NCI-H146 (cell line): ENCODE measurements at regions not wholly inside any gene's neighbourhood (a gene's known extent, or its start where the extent isn't known, plus 50 kb on each side); places are given as distances from the start of the nearest gene placed in this dataset.

Experiments
- DNase-seq: peaks from one replicate; lab custom pipeline; 2025; lab: John Stamatoyannopoulos, UW

DNA sequence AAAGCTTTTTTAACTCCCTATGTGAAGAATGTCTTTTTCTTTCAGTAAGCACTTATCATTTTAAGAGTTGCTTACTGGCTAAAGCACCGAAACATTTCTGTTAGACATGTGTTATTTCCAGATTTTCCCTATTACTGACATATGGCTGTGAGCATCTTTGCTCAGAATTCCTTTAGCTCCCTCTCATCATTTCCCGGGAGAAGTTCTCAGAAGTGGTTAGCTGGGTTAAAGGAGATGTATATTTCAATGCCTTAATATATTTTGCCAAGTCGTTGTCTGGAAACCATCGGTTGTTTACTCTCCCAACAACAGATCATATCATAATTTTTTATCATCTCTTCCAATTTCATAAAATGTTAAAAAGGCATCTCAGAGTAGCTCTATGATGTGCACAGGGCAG, 396.5 kb downstream of the OCA2 start:
- DNase-seq: no peak

DNA sequence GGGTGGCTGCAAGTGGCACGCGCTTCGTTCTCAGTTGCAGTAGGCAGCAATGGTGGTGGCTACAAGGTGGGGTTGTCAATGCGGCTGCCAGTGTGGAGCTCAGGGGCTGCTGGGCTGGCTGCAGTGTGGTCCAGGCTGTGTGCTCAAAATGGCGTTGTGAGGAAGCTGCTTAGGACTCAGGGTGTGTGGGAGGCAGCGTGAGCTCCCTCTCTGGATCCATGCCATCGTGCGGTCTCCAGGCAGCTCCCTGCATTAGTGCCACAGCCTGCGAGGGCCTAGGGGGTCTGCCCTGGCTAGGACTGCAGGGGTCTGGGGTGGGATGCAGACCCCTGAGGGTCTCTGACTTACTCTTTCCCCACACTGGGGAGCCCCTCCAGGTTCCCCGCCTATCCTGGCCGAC, 397.2 kb downstream of the OCA2 start:
- no peak for DNase-seq

DNA sequence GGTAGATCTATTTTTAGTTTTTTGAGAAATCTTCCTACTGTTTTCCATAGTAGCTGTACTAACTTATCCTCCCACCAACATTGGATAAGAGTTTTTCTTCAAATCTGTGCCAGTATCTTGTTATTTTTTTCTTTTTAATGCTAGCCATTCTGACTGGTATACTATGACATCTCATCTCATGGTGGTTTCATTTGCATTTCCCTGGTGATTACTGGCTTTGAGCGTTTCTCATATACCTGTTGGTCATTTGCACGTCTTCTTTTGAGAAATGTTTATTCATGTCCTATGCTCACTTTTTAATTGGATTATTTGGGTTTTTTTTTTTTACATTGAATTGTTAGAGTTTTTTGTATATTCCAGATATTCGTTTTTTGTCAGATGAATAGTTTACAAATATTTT, 398.1 kb downstream of the OCA2 start:
- no peak for DNase-seq

DNA sequence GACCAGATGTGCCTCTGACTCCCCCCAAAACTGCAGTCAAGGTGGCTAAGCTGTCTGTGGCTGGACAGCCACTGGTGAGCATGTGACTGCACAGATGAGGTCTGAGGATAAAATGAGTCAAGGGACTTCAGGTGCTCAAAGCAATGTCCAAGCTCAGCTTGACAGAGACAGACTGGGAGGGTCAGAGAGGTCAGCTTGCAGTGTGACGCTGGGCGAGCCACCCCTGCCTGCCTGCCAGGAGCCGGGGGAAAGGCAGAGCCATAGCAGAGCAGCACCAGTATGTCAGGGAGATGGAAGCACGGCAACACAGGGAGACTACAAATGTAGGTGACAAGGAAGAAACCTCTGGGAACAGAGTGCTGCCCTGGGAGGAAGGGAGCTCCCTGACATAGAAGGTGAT, 399.4 kb downstream of the OCA2 start:
- no peak for DNase-seq

- DNase-seq: no peak
Measured at GRCh38 chr15:27696530-27696929, 402.6 kb downstream of the OCA2 start.

- DNase-seq: no peak
Measured at GRCh38 chr15:27695726-27696125, 403.4 kb downstream of the OCA2 start.

- peak; percentile 73 for DNase-seq
Measured at GRCh38 chr15:27694506-27695087, 404.5 kb downstream of the OCA2 start.

DNA sequence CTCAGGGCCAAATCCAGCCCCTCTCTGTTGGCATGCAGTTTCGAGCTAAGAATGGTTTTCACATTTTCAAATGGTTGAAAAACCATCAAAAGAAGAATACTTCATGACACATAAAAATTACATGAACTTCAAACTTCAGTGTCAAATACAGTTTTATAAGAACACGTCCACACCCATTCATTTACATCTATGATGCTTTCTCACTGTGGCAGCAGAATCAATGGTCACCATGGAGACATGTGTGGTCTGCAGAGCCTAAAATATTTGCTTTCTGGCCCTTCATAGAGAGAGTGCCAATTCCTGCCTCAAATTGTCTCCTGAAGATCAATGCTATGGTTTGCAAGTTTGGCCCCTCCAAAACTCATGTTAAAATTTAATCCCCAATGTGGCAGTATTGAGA, 405.8 kb downstream of the OCA2 start:
- DNase-seq: no peak

GRCh38 chr15:27692438-27692837, 406.7 kb downstream of the OCA2 start:
- DNase-seq: no peak

DNA sequence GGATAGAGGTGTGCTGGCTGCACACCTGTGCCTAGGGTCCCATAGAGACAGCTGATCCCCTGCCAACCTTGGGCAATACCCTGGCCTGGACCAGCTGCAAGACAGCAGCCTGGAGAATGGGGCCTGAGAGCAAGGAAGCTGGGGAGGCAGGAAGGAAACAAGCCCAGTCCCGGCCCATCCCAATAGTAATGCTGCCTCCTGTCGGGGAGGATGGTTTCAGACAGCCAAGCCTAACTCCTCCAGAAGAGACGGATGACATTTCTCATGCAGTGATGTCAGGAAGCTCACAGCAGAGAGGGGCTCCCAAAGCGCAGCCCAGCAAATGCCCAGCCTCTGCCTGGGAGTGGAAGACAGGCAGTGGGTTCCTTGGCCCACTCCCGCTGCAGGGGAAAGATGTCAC, 408.8 kb downstream of the OCA2 start:
- DNase-seq: no peak

DNA sequence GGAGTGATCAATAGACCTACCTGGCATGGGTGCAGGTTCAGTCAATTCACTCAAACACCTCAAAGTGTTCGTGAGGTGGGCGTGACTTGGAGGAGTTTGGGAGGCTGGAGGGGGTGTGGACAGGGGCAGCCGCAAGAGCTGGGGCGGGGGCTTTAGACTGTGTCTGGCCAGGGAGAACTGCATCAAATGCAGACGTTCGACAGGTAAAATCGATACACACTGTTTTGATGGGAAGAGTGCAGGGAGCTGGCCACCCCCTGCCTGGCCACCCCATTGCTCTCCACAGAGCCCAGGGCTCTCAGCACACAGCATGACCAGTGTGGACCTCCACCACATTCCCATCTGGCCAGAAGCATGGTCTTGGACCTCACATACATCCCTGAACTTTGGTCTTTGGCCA, 412.1 kb downstream of the OCA2 start:
- no peak for DNase-seq

DNA sequence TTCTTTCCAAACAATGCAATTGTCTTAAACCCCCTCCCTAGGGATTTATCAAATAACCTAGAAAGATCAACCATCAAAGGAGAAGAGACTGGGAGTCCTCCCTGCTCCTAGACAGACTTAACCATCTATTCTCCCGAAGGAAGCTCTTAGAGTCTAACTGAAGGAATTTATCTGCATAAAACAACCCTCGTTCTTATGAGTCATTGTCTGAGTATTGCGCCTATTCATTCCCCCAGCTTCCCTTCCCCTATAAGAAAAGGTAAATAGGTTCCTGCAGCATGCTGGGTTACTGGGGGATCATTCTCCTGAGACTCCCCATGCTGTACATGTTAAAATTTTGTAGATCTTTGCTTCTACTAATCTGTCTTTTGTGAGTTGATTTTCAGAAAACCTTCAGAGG, 412.7 kb downstream of the OCA2 start:
- no peak for DNase-seq

DNA sequence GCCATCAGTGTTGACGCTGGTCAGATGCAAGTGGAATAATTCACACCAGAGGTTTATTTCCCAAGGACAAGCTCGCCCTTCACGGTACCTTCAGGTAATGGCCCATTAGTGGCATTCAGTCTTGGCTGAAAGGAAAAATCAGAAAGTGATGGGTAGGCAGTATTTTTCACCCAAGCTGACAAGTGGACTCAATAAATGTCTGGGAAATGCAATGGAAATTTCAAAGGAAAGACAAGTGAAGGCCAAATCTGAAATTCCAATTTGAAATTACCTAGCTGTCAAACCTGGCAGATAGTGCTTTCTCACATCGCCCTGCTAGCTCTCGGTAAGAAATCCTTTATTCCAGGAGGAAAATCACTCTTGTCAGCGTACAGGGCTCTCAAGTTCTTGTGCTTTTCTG, 413.5 kb downstream of the OCA2 start:
- DNase-seq: no peak

DNA sequence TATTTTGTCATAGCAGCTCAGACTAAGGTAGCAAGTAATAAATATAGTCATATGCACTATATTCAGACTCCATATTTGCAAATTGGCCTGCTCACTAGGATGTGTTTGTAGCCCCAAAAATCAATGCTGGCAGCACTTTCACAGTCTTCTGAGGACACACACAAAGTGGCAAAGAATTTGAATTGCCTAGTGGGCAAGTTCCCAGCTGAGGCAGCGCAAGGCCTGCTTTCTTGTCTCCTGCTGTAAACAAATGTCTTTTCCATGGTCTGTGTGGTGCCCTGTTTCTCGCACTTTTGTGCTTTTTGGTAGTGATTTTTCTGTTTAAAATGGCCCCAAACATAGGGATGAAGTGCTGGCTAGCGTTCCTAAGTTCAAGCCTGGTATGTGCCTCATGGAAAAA, 416.0 kb downstream of the OCA2 start:
- no peak for DNase-seq

DNA sequence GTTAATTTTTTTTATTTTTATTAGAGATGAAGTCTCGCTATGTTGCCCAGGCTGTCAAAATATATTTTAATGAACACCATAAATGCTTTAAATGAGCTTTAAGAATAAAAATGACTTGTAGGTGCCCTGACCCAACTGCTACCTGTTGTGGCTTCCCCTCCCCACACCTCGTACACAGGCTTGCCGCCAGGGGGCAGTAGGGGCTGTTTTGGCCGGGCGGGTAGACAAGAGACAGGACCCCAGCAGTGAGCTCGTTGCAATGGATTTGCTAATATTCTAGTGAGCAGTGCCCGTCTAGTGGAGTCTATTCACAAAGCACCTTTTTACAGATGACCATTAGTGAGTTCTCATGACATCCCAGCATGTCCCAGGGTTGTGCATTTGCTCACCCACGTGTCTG, 418.1 kb downstream of the OCA2 start:
- no peak for DNase-seq

GRCh38 chr15:27679731-27680471, 419.2 kb downstream of the OCA2 start:
- peak; percentile 93 for DNase-seq

GRCh38 chr15:27679203-27679602, 419.9 kb downstream of the OCA2 start:
- peak; percentile 5 for DNase-seq

DNA sequence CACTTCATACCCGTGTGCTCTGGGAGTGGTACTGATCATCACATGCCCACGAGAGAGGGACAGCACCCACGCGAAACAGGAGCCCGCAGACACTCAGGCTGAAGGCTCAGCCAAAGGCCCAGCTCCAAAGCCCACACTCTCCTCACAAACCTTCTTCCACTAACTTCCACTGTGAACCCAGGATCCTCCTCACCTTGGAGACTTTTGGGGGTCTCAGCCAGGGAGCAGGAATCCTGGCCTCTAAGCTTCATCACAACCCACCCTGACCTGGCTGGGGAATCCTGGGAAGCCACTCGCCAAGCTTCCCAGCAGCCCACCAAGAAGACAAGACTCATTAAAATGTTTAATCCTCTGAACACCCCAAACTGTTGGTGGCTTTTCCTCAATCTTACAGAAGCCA, 421.2 kb downstream of the OCA2 start:
- DNase-seq: no peak

- peak; percentile 32 for DNase-seq
Measured at GRCh38 chr15:27676647-27677046, 422.5 kb downstream of the OCA2 start.

- no peak for DNase-seq
Measured at GRCh38 chr15:27675571-27675970, 423.5 kb downstream of the OCA2 start.

DNA sequence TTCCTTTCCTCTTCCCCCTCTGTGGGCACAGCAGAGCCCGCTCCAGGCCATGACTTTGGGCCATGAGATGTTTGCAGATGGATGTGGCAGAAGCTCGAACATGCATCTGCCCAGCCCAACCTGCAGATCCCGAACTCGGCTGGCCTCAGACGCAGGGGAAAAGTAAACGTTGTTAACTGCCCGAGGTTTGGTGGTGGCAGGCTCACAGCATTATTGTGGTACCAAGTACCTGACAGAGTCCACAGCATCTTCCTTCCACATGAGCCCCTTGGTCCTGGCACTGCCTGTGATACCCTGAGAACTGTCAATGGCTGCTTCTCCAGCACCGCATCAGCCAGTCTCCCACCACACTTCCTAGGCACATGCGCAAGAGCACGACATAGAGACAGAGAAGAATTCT, 424.3 kb downstream of the OCA2 start:
- no peak for DNase-seq

DNA sequence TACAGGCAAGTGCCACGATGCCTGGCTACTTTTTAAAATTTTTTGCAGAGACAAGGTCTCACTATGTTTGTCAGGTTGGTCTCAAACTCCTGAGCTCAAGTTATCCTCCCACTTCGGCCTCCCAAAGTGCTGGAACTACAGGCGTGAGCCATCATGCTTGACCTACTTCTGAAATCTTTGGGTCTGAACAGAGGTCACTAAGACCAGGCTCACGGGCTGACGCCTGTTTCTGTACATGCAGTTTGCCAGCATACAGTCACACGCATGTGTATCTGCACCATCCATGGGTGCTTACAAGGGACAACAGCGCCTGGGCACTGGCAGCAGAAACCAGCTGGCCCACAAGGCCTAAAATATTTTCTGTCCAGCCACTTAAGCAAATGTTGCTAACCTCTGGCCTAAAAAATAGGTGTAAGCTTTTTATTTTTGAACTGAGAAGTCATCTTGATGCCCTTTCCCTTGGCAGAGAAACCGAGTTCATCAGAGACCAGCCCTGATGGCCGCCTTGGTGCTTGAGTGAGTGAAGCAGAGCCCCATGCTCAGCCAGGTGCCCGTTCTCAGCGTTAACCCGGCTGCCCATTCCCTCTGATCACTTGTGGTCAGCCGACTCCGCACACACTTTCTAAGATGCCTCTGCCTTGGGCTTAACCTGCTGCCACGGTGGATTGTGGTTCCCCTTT, 425.2 kb downstream of the OCA2 start:
- no peak for DNase-seq

DNA sequence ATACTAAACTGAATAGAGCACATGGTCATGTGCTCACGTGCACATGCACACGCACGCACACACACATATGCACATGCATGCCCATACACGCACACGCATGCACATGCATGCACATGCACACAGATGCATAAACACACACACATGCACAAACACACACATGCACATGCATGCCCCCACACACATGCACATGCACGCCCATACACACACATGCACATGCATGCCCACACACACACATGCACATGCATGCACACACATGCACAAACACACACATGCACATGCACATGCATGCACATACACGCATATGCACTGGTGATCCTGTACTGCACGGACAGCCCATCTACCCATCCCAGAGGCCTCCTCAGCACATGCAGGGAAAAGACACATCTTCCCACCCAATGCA, 426.6 kb downstream of the OCA2 start:
- DNase-seq: no peak
